Vagina (tissue), 2 donors: ENCODE measurements at regions not wholly inside any gene's neighbourhood (a gene's known extent, or its start where the extent isn't known, plus 50 kb on each side); places are given as distances from the start of the nearest gene placed in this dataset.

Experiments used
- DNase-seq, 2 donors: peaks; one replicate each; pipeline ENCODE4 v3.0.0-alpha.2; 2017; ENCODE audit errors: extremely low spot score in 2 of 2
- H3K27ac ChIP-seq: fragments of 200-600 bp; sonication (generic); one replicate; pipeline ENCODE4 v1.5.1; 2019
- H3K27me3 ChIP-seq: fragments of 200-600 bp; sonication (generic); one replicate; pipeline ENCODE4 v1.5.1; 2019
- H3K36me3 ChIP-seq, 2 donors: fragments of 200-600 bp; sonication (generic); one replicate each; pipeline ENCODE4 v1.5.1; 2017 to 2019
- H3K4me1 ChIP-seq: fragments of 200-600 bp; sonication (generic); one replicate; pipeline ENCODE4 v1.5.1; 2019
- H3K4me3 ChIP-seq, 2 donors: fragments of 200-600 bp; sonication (generic); 1 replicate in 1 of 2; 2 replicates in 1 of 2; pipeline ENCODE4 v1.5.1; 2016 to 2019
- H3K9me3 ChIP-seq: fragments of 200-600 bp; sonication (generic); one replicate; pipeline ENCODE4 v1.5.1; 2019
- CTCF ChIP-seq, 3 experiments: fragments of 450-650 bp in 2 of 3; fragments of 200-600 bp in 1 of 3; sonication (generic) in 1 of 3; IDR thresholded peaks; one replicate each; pipeline ENCODE4 v1.5.1; 2017 to 2019; ENCODE audit warnings: antibody characterized with exemption in 3 of 3, mild to moderate bottlenecking in 2 of 3, moderate library complexity in 2 of 3
- POLR2A ChIP-seq, 2 donors: fragments of 450-650 bp; IDR thresholded peaks; one replicate each; pipeline ENCODE4 v1.6.1; 2017; ENCODE audit warnings: antibody characterized with exemption in 2 of 2, mild to moderate bottlenecking in 2 of 2, moderate library complexity in 2 of 2
- POLR2AphosphoS5 ChIP-seq, 2 donors: sonication (generic); formaldehyde crosslinking; IDR thresholded peaks; one replicate each; pipeline ENCODE4 v1.9.0; 2017; ENCODE audit warnings: antibody characterized with exemption in 2 of 2, mild to moderate bottlenecking in 2 of 2, low read depth in 1 of 2; ENCODE audit not compliant: insufficient read depth in 1 of 2
- intact Hi-C: fragments of 100-400 bp; cut with DNase I; formaldehyde crosslinking; loops from one replicate; pipeline ENCODE4 v1.15.1; 2023

- intact Hi-C loops = no loop called here
These were observed 406.7 kb upstream of the DDX18 start for GRCh38 chr2:117407746-117408145.

GRCh38 chr2:117409443-117409842 lies 405.0 kb upstream of the DDX18 start:
- Histone ChIP-seq H3K36me3 (no peaks in the 10 kb centered on the region), H3K9me3 (no peaks in the 10 kb centered on the region), H3K4me3 (no peak overlapping the region), H3K4me1 (no peaks in the 10 kb centered on the region), H3K27me3 (no peaks in the 10 kb centered on the region), H3K27ac (no peak overlapping the region)
- TF ChIP-seq CTCF (IDR thresholded peaks at IDR 0.05) (no peak), POLR2AphosphoS5 (IDR thresholded peaks at IDR 0.05; ENCODE audit: insufficient read depth in 1 of 2, low read depth in 1 of 2) (no peak), POLR2A (IDR thresholded peaks at IDR 0.05) (no peak)
- no peak for DNase-seq
- intact Hi-C loops = no loop called here

More at GRCh38 chr2:117407746-117408145, 406.7 kb upstream of the DDX18 start:
- no peaks in the 10 kb centered on the region for H3K4me1 ChIP-seq
- no peaks in the 10 kb centered on the region for H3K36me3 ChIP-seq
- H3K27me3 ChIP-seq = no peaks in the 10 kb centered on the region
- TF ChIP-seq POLR2AphosphoS5 (IDR thresholded peaks at IDR 0.05; ENCODE audit: insufficient read depth in 1 of 2, low read depth in 1 of 2) = no peak
- TF ChIP-seq POLR2A (IDR thresholded peaks at IDR 0.05) = no peak
- no peak for TF ChIP-seq CTCF (IDR thresholded peaks at IDR 0.05)
- H3K27ac ChIP-seq = no peak overlapping the region
- no peak for DNase-seq
- no peaks in the 10 kb centered on the region for H3K9me3 ChIP-seq
- no peak overlapping the region for H3K4me3 ChIP-seq

- Histone ChIP-seq H3K27ac (no peak overlapping the region), H3K36me3 (no peaks in the 10 kb centered on the region), H3K9me3 (no peaks in the 10 kb centered on the region), H3K4me1 (no peaks in the 10 kb centered on the region), H3K4me3 (no peak overlapping the region), H3K27me3 (no peaks in the 10 kb centered on the region)
- no peak for DNase-seq
- intact Hi-C loops = no loop called here
- TF ChIP-seq CTCF (IDR thresholded peaks at IDR 0.05) (no peak), POLR2A (IDR thresholded peaks at IDR 0.05) (no peak), POLR2AphosphoS5 (IDR thresholded peaks at IDR 0.05; ENCODE audit: insufficient read depth in 1 of 2, low read depth in 1 of 2) (no peak)
These were observed 402.5 kb upstream of the DDX18 start for GRCh38 chr2:117411983-117412382.

GRCh38 chr2:117432746-117433145 lies 381.7 kb upstream of the DDX18 start:
- Histone ChIP-seq H3K27ac (no peak overlapping the region), H3K27me3 (no peaks in the 10 kb centered on the region), H3K4me3 (no peak overlapping the region), H3K4me1 (no peaks in the 10 kb centered on the region), H3K36me3 (no peaks in the 10 kb centered on the region), H3K9me3 (no peaks in the 10 kb centered on the region)
- intact Hi-C loops = no loop called here
- no peak for TF ChIP-seq CTCF (IDR thresholded peaks at IDR 0.05)
- no peak for TF ChIP-seq POLR2AphosphoS5 (IDR thresholded peaks at IDR 0.05; ENCODE audit: insufficient read depth in 1 of 2, low read depth in 1 of 2)
- no peak for TF ChIP-seq POLR2A (IDR thresholded peaks at IDR 0.05)
- no peak for DNase-seq

GRCh38 chr2:117436697-117437096 lies 377.8 kb upstream of the DDX18 start:
- intact Hi-C loops = no loop called here
- no peak overlapping the region for H3K27ac ChIP-seq
- H3K36me3 ChIP-seq = no peaks in the 10 kb centered on the region
- DNase-seq = no peak
- H3K4me3 ChIP-seq = no peak overlapping the region
- no peaks in the 10 kb centered on the region for H3K27me3 ChIP-seq
- H3K4me1 ChIP-seq = no peaks in the 10 kb centered on the region
- H3K9me3 ChIP-seq = no peaks in the 10 kb centered on the region
- TF ChIP-seq POLR2AphosphoS5 (IDR thresholded peaks at IDR 0.05; ENCODE audit: insufficient read depth in 1 of 2, low read depth in 1 of 2) (no peak), CTCF (IDR thresholded peaks at IDR 0.05) (no peak), POLR2A (IDR thresholded peaks at IDR 0.05) (no peak)
